ENCODE measurements at regions not wholly inside any gene's neighbourhood (a gene's known extent, or its start where the extent isn't known, plus 50 kb on each side); places are given as distances from the start of the nearest gene placed in this dataset.

DNA sequence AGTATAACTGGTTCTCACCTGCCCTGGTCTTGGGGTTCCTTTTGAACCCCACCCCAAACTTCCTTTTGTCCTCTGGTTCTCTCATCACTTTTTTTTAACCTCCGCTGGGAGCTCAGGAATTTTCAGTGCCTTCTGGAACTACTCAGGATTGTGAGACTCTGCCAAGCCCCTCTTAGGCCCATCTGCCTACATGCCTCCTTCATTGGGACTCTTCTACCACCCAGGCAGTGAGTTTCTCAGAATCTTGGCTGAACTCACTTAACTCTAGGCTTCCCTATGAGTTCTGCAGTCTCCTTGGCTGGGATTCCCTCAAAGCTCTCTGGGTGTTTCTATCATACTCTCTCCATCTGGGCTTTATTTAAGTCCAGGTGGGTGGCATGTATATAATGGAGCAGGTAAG lies 86.3 kb downstream of the MDH1 start:
- no peak overlapping the region for H3K27ac Mint-ChIP-seq
- Histone ChIP-seq H3K9me3 (ENCODE audit: control insufficient read depth in 1 of 2, insufficient read depth in 1 of 2, low read length in 2 of 2) (no peaks in the 10 kb centered on the region), H3K4me3 (ENCODE audit: low read length) (no peak overlapping the region), H3K4me1 (ENCODE audit: insufficient read depth, low read length) (no peaks in the 10 kb centered on the region), H3K36me3 (ENCODE audit: insufficient read depth, low read length) (no peaks in the 10 kb centered on the region), H3K27ac (ENCODE audit: low read depth in 1 of 2, low read length in 2 of 2) (no peak overlapping the region), H3K27me3 (ENCODE audit: control insufficient read depth in 1 of 2, insufficient read depth in 2 of 2, low read length in 2 of 2) (peaks cover 4 to 10% of the 10 kb centered on the region in 2 experiments)
- no peak overlapping the region for H3K4me3 Mint-ChIP-seq
- no peaks in the 10 kb centered on the region for H3K36me3 Mint-ChIP-seq (ENCODE audit: low read depth)
- TF ChIP-seq, protein P1, sequence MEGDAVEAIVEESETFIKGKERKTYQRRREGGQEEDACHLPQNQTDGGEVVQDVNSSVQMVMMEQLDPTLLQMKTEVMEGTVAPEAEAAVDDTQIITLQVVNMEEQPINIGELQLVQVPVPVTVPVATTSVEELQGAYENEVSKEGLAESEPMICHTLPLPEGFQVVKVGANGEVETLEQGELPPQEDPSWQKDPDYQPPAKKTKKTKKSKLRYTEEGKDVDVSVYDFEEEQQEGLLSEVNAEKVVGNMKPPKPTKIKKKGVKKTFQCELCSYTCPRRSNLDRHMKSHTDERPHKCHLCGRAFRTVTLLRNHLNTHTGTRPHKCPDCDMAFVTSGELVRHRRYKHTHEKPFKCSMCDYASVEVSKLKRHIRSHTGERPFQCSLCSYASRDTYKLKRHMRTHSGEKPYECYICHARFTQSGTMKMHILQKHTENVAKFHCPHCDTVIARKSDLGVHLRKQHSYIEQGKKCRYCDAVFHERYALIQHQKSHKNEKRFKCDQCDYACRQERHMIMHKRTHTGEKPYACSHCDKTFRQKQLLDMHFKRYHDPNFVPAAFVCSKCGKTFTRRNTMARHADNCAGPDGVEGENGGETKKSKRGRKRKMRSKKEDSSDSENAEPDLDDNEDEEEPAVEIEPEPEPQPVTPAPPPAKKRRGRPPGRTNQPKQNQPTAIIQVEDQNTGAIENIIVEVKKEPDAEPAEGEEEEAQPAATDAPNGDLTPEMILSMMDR (IDR thresholded peaks at IDR 0.05) = no peak
- H3K9me3 Mint-ChIP-seq = no peaks in the 10 kb centered on the region
- H3K27me3 Mint-ChIP-seq = peaks cover 39% of the 10 kb centered on the region
- CTCF ChIA-PET = no interaction called here
- intact Hi-C loops (cut with DNase I, micrococcal nuclease) = no loop called here
- H3K4me1 Mint-ChIP-seq (ENCODE audit: low read depth) = peaks cover 25% of the 10 kb centered on the region
- ATAC-seq (ENCODE audit: poor library complexity) (no peak), DNase-seq (no peak)
- POLR2A ChIA-PET = interaction anchor here (0.6 kb wide), 1 partner anchor 1936 kb away, joined by 3 read pairs; no protein-coding TSS in a partner anchor

DNA sequence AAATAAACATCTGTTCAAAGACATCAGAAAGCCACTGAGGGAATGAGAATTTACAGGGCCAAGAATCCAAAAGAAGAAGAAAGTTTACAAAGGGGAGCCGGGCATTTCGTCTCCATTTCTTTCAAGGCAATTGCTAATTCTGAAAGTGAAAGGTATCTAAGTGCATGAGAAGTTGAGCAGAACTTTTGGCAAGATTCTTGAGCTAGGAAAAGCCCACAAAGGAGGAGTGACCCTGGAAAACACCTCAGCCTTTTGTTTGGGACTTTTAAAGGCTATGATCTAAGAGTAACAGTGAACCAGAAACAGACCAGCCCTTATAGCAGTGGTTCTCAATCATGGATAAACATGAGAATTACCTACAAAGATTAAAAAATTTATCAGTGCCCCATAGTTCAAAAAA lies 87.4 kb downstream of the MDH1 start:
- H3K4me1 ChIP-seq (ENCODE audit: insufficient read depth, low read length) = no peaks in the 10 kb centered on the region
- peaks cover 0 to 4% of the 10 kb centered on the region in 2 experiments for H3K27me3 ChIP-seq (ENCODE audit: control insufficient read depth in 1 of 2, insufficient read depth in 2 of 2, low read length in 2 of 2)
- Mint-ChIP-seq H3K27me3 (peaks cover 28% of the 10 kb centered on the region), H3K4me1 (ENCODE audit: low read depth) (peaks cover 25% of the 10 kb centered on the region), H3K27ac (no peak overlapping the region), H3K36me3 (ENCODE audit: low read depth) (no peaks in the 10 kb centered on the region), H3K9me3 (no peaks in the 10 kb centered on the region), H3K4me3 (no peak overlapping the region)
- no peaks in the 10 kb centered on the region for H3K36me3 ChIP-seq (ENCODE audit: insufficient read depth, low read length)
- intact Hi-C loops (cut with DNase I, micrococcal nuclease) = no loop called here
- ATAC-seq (ENCODE audit: poor library complexity) (no peak), DNase-seq (no peak)
- no peak overlapping the region for H3K27ac ChIP-seq (ENCODE audit: low read depth in 1 of 2, low read length in 2 of 2)
- H3K9me3 ChIP-seq (ENCODE audit: control insufficient read depth in 1 of 2, insufficient read depth in 1 of 2, low read length in 2 of 2) = no peaks in the 10 kb centered on the region
- no peak overlapping the region for H3K4me3 ChIP-seq (ENCODE audit: low read length)
- TF ChIP-seq, protein P1 (IDR thresholded peaks at IDR 0.05) = no peak
- ChIA-PET POLR2A (no interaction called here), CTCF (no interaction called here)

DNA sequence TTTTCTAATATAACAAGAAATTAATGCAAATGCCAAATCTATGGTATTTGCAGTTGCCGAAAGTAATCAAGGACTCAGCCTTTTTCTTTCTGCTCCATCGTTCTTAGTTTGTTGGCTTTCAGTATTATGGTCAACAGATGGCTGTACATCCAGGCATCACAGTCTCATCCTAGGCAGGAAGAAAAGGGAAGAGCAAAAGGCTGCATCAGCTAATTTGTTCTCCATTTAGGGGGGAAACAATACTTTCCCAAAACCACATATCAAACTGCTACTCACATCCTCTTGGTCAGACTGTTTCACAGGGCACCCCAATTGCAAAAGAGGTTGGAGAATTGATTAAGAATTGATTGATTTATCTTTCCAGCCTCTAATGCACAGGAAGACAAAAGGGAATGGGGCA lies 89.3 kb downstream of the MDH1 start:
- TF ChIP-seq, protein P1 (IDR thresholded peaks at IDR 0.05) = no peak
- Mint-ChIP-seq H3K4me1 (ENCODE audit: low read depth) (peaks cover 25% of the 10 kb centered on the region), H3K9me3 (no peaks in the 10 kb centered on the region), H3K27me3 (peaks cover 22% of the 10 kb centered on the region), H3K36me3 (ENCODE audit: low read depth) (no peaks in the 10 kb centered on the region), H3K4me3 (no peak overlapping the region), H3K27ac (no peak overlapping the region)
- ChIA-PET CTCF (no interaction called here), POLR2A (interaction anchor here (1.3 kb wide), 1 partner anchor 89 kb away, joined by 4 read pairs; the partner anchor contains the start of genes MDH1 and WDPCP)
- H3K4me1 ChIP-seq (ENCODE audit: insufficient read depth, low read length) = no peaks in the 10 kb centered on the region
- no peaks in the 10 kb centered on the region for H3K36me3 ChIP-seq (ENCODE audit: insufficient read depth, low read length)
- H3K27me3 ChIP-seq (ENCODE audit: control insufficient read depth in 1 of 2, insufficient read depth in 2 of 2, low read length in 2 of 2) = no peaks in the 10 kb centered on the region
- no peak for ATAC-seq (ENCODE audit: poor library complexity)
- H3K27ac ChIP-seq (ENCODE audit: low read depth in 1 of 2, low read length in 2 of 2) = no peak overlapping the region
- H3K4me3 ChIP-seq (ENCODE audit: low read length) = no peak overlapping the region
- intact Hi-C loops (cut with DNase I, micrococcal nuclease) = no loop called here
- DNase-seq = no peak
- H3K9me3 ChIP-seq (ENCODE audit: control insufficient read depth in 1 of 2, insufficient read depth in 1 of 2, low read length in 2 of 2) = no peaks in the 10 kb centered on the region
